ENCODE measurements at regions not wholly inside any gene's neighbourhood (a gene's known extent, or its start where the extent isn't known, plus 50 kb on each side); places are given as distances from the start of the nearest gene placed in this dataset.

DNA sequence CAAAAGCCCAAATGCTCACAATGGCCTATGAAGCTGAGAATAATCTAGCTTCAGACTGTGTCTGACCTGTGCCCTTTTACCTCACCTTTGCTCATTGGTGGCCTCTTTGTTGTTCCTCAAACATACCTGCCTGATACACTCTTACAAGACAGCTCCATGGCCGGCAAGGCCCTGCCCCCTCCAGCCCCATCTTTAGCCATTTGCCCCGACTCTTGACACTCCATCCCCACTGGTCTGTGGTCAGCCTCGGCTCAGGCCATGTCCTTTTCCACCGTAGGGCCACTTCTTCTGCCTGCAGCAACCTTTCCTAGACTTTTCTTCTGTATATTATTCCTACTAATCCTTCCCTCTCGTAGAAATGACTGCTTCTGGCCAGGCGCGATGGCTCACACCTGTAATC is 265.2 kb downstream of the RPS24 start:
- no peaks in the 10 kb centered on the region for H3K27me3 Mint-ChIP-seq

DNA sequence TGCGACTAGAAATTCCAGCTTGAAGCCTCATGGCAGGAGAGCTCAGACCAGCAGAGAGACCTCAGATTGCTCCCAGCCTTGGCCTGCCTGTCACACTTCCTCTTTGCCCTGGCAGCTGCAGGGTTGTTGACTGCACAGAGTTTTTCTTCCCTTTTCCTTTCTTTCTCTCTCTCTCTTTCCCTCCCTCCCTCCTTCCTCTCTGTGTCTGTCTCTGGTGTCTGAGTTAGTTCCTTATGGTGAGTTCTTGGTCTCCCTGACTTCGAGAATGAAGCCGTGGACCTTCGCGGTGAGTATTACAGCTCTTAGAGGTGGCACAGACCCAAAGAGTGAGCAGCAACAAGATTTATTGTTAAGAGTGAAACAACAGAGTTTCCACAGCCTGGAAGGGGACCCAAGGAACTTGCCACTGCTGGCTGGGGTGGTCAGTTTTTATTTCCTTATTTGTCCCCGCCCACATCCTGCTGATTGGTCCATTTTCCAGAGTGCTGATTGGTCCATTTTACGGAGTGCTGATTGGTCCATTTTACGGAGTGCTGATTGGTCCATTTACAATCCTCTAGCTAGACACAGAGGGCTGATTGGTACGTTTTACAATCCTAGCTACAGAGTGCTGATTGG is 266.3 kb downstream of the RPS24 start:
- H3K27me3 Mint-ChIP-seq, result no peaks in the 10 kb centered on the region
- peaks cover 2% of the 10 kb centered on the region for H3K9me3 Mint-ChIP-seq (ENCODE audit: low read depth)
- ATAC-seq (no peak), DNase-seq (peak; percentile 28)
- POLR2A ChIA-PET, result no interaction called here
- intact Hi-C loops (cut with DNase I, micrococcal nuclease), result loop anchor here (5.0 to 10.0 kb wide), 4 partner anchors 765 to 1887 kb away; partner anchors contain the start of genes PPIF (in 1 of the 2), ZCCHC24 (in 1 of the 2) and ZMIZ1 (in 1 of the 2)
- CTCF ChIA-PET, result no interaction called here
- peaks cover 12% of the 10 kb centered on the region for H3K4me1 Mint-ChIP-seq
- H3K4me3 Mint-ChIP-seq, result no peak overlapping the region
- no peaks in the 10 kb centered on the region for H3K36me3 Mint-ChIP-seq (ENCODE audit: low read depth)
- H3K27ac Mint-ChIP-seq, result no peak overlapping the region

More for the DNA sequence above, 265.2 kb downstream of the RPS24 start:
- H3K4me1 Mint-ChIP-seq, result peaks cover 12% of the 10 kb centered on the region
- H3K36me3 Mint-ChIP-seq (ENCODE audit: low read depth), result no peaks in the 10 kb centered on the region
- ATAC-seq (no peak), DNase-seq (no peak)
- CTCF ChIA-PET, result no interaction called here
- intact Hi-C loops (cut with DNase I, micrococcal nuclease), result no loop called here
- H3K4me3 Mint-ChIP-seq, result no peak overlapping the region
- H3K9me3 Mint-ChIP-seq (ENCODE audit: low read depth), result peaks cover 2% of the 10 kb centered on the region
- POLR2A ChIA-PET, result no interaction called here
- H3K27ac Mint-ChIP-seq, result no peak overlapping the region

DNA sequence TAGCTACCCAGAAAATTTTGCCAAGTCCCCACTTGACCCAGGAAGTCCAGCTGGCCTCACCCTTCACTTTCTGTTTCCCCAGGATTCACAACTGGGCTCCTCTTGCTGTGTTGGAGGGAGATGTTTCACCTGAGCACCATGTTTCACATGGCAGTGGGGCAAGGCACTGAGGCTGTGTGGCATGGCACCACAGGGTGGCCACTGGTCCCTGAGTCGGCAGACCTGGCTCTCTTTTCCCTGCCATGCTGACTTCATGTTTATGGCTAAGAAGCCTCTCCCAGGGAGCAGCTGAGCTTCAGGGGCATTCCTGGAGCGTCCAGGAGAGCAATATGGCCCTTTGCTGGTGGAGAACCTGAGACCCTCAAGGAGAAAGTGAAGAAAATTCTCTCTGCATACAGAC is 266.9 kb downstream of the RPS24 start:
- H3K27me3 Mint-ChIP-seq, result no peaks in the 10 kb centered on the region
- intact Hi-C loops (cut with DNase I, micrococcal nuclease), result loop anchor here (5.0 to 10.0 kb wide), 4 partner anchors 764 to 1887 kb away; partner anchors contain the start of genes PPIF (in 1 of the 2), ZCCHC24 (in 1 of the 2) and ZMIZ1 (in 1 of the 2)
- no peaks in the 10 kb centered on the region for H3K36me3 Mint-ChIP-seq (ENCODE audit: low read depth)
- CTCF ChIA-PET, result interaction anchor here (0.7 kb wide), 1 partner anchor 482 kb away, joined by 3 read pairs; no protein-coding TSS in a partner anchor
- no peak overlapping the region for H3K4me3 Mint-ChIP-seq
- POLR2A ChIA-PET, result no interaction called here
- no peak overlapping the region for H3K27ac Mint-ChIP-seq
- peaks cover 2% of the 10 kb centered on the region for H3K9me3 Mint-ChIP-seq (ENCODE audit: low read depth)
- no peak for DNase-seq
- ATAC-seq, result no peak
- peaks cover 12% of the 10 kb centered on the region for H3K4me1 Mint-ChIP-seq

DNA sequence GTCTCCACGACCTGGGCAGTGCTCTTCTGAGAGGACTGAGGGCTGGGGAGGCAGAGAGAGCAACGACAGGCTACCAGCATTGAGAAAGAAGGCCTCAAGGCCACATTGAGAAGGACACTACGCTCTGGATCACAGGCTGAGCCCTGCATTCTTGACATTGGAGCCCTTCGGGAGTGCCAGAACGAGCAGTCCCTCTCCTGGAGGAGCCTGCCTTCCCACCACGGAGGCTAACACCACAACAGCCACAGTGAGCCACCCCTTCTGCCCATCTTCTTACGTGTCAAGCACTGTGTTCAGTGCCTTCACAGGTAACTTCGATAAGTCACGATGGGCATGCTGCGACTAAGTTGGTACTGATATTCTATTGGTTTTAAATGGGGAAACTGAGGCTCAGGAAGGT is 267.8 kb downstream of the RPS24 start:
- ATAC-seq, result no peak
- CTCF ChIA-PET, result no interaction called here

DNA sequence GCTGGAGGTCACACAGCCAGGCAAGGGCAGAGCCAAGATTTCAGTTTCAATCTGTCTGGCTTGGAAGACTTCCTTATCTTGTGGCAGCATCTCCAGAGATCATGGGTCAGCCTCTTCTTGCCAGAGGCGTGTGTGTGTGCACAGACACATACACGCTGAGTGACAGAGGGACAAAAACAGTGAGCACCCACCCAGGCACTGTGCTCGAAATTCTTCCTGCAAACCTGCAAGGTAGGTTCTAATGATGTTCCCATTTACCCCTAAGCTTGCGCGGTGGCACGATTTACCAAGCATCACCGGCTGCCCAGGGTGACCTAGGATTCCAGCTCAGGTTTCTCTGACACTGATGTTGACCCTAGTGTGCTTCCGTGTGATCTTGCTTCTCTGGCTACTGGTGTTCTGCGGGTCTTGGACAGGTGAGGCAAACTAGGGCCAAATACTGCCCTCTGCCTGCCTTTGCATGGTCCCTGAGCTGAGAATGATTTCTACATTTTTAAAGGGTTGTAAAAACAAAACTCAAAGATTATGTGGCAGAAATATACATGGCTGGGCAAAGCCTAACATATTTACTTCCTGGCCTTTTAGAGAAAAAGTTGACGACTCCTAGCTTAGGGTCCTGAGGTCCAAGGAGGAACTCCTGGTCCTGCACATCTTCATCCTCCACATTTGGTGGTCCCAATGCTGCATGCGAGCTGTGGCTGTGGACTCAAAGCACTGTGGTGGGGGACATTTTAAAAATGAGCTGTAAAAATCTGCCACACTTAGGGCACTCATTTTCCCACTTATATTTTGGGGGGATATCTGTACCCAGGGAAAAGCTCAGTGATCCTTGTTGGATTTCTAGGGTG is 268.5 kb downstream of the RPS24 start:
- ChIA-PET CTCF (interaction anchor here (0.7 to 1.7 kb wide), 3 partner anchors 12 to 893 kb away, joined by 3 to 4 read pairs (median 4); no protein-coding TSS in a partner anchor), POLR2A (no interaction called here)
- Mint-ChIP-seq H3K4me3 (peak overlapping the region; percentile 79), H3K36me3 (ENCODE audit: low read depth) (no peaks in the 10 kb centered on the region), H3K27me3 (no peaks in the 10 kb centered on the region), H3K9me3 (ENCODE audit: low read depth) (peaks cover 2% of the 10 kb centered on the region), H3K27ac (peak overlapping the region; percentile 90), H3K4me1 (peaks cover 12% of the 10 kb centered on the region)
- DNase-seq (no peak), ATAC-seq (no peak)
- intact Hi-C loops (cut with DNase I, micrococcal nuclease), result loop anchor here (2.0 to 10.0 kb wide), 5 partner anchors 255 to 1885 kb away; partner anchors contain the start of genes PPIF (in 1 of the 2), ZCCHC24 (in 1 of the 2) and ZMIZ1 (in 1 of the 2)

More for the DNA sequence above, 267.8 kb downstream of the RPS24 start:
- POLR2A ChIA-PET, result no interaction called here
- no peak for DNase-seq
- Mint-ChIP-seq H3K36me3 (ENCODE audit: low read depth) (no peaks in the 10 kb centered on the region), H3K4me3 (no peak overlapping the region), H3K4me1 (peaks cover 12% of the 10 kb centered on the region), H3K27me3 (no peaks in the 10 kb centered on the region), H3K27ac (no peak overlapping the region), H3K9me3 (ENCODE audit: low read depth) (peaks cover 2% of the 10 kb centered on the region)
- intact Hi-C loops (cut with DNase I, micrococcal nuclease), result loop anchor here (5.0 to 10.0 kb wide), 4 partner anchors 763 to 1886 kb away; partner anchors contain the start of genes PPIF (in 1 of the 2), ZCCHC24 (in 1 of the 2) and ZMIZ1 (in 1 of the 2)

DNA sequence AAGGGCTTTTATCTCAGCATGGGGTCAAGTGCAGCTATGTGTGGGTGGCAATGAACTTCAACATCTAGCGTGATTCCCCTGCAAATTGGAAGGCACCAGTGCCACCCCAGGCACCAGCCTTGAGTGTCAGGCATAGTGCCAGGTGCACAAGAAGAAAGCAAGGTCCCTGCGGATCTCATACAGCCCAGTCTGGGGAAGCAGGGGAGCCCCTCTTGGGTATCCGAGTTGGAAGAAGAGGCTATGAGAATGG is 269.0 kb downstream of the RPS24 start:
- POLR2A ChIA-PET, result no interaction called here
- no peak for ATAC-seq

DNA sequence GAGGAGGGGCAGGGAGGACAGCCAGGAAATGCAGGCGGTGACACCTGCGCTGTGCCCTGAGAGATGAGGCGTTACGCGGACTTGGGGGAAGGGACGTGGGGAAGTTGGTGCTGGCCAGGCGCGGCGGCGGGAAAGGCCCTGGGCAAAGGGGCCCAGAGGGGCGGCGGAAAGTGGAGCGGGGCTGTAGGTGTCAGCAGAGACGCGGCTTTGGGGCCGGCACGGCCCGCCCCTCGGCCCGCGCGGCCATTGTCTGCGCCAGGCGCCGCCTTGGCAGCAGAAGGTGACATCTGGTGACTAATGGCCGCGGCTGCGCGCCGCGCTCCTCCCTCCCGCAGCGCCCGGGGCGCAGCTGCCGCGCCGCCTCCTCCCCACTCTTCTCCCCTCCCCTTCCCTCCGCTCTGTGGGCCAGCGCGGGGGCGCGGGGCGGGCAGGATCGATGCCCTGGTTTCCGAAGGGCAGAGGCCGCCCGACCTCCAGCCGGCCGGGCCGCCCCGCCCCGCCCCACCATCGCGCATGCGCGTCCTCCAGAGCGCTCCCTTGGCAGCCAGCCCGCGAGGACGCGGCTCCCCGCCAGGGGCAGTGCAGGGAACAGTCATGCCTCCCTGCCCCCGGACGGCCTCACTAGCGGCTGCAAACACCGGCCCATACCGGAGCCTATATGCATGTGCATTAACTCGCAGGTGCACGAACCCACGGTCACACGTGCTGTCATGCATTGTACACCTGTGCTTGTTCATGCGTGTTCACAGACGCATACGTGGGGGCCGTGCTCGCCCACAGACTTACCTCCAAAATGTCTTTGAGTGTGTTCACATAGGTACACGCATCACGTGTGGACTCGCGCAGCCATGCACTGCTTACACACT is 269.6 kb downstream of the RPS24 start:
- peak overlapping the region; percentile 79 for H3K4me3 Mint-ChIP-seq
- intact Hi-C loops (cut with DNase I, micrococcal nuclease), result loop anchor here (1.0 to 10.0 kb wide), 12 partner anchors 256 to 1884 kb away; partner anchors contain the start of genes POLR3A (in 2 of the 2), ZMIZ1 (in 2 of the 2), PPIF (in 1 of the 2) and RPS24 (in 1 of the 2)
- CTCF ChIA-PET, result interaction anchor here (0.5 to 1.8 kb wide), 7 partner anchors 10 to 892 kb away, joined by 3 to 4 read pairs (median 4); no protein-coding TSS in a partner anchor

More for the DNA sequence above, 269.0 kb downstream of the RPS24 start:
- H3K27me3 Mint-ChIP-seq, result no peaks in the 10 kb centered on the region
- CTCF ChIA-PET, result interaction anchor here (0.5 to 1.7 kb wide), 5 partner anchors 11 to 892 kb away, joined by 3 to 4 read pairs (median 3); no protein-coding TSS in a partner anchor
- intact Hi-C loops (cut with DNase I, micrococcal nuclease), result loop anchor here (2.0 to 10.0 kb wide), 5 partner anchors 256 to 1885 kb away; partner anchors contain the start of genes PPIF (in 1 of the 2), ZCCHC24 (in 1 of the 2) and ZMIZ1 (in 1 of the 2)
- no peak for DNase-seq
- peak overlapping the region; percentile 90 for H3K27ac Mint-ChIP-seq
- peak overlapping the region; percentile 79 for H3K4me3 Mint-ChIP-seq
- H3K9me3 Mint-ChIP-seq (ENCODE audit: low read depth), result peaks cover 2% of the 10 kb centered on the region
- no peaks in the 10 kb centered on the region for H3K36me3 Mint-ChIP-seq (ENCODE audit: low read depth)
- peaks cover 12% of the 10 kb centered on the region for H3K4me1 Mint-ChIP-seq

DNA sequence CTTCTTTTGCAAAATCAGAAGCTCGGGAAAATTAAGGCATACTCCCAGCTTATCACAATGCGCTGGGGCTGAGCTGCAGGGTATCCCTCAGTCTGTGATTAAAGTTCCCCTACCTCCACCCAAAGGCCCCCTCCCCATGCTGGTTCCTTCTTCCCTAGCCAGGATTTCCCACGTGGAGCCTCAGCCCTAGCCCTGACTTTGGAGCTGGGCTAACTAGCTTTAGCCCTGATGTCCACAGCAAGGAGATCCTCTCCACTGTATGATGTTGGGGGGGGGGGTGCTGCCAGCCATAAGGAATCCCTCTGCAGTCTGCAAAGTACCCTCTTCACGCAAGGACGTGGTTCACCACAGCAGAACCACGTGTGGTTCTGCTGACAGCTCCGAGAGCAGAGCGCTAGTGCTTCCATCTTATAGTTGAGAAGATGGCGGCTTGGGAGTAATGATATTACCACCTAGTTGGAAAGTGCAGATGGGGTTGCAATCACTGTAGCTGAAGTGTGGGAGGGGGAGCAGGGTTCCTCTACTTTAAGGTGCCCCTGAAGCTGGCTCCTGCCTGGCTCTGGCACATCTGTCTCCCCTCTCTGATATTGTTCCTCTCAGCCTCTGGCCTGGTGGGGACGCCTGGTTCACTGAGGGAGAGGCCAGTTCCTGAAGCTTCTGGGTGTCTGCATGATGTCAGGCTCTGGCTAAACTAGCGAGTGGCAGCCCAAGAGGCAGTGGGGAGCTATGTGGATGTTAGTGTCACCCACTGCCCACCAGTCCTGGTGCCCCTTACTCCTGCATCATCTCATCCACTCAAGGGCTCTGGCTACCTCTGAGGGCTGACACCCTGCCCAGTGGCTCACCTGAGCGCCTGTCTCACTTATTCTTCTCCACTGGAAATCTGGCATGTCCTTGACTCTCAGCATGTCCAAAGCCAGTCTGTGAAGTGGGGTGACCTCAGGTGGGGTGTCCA is 270.7 kb downstream of the RPS24 start:
- Mint-ChIP-seq H3K4me1 (peaks cover 12% of the 10 kb centered on the region), H3K27me3 (no peaks in the 10 kb centered on the region), H3K4me3 (no peak overlapping the region), H3K9me3 (ENCODE audit: low read depth) (peaks cover 2% of the 10 kb centered on the region), H3K36me3 (ENCODE audit: low read depth) (no peaks in the 10 kb centered on the region), H3K27ac (no peak overlapping the region)
- ATAC-seq (no peak), DNase-seq (no peak)
- intact Hi-C loops (cut with DNase I, micrococcal nuclease), result loop anchor here (5.0 to 10.0 kb wide), 4 partner anchors 760 to 1883 kb away; partner anchors contain the start of genes PPIF (in 1 of the 2), ZCCHC24 (in 1 of the 2) and ZMIZ1 (in 1 of the 2)
- CTCF ChIA-PET, result interaction anchor here (0.6 to 1.8 kb wide), 6 partner anchors 9 to 319 kb away, joined by 3 to 8 read pairs (median 4); no protein-coding TSS in a partner anchor
- POLR2A ChIA-PET, result interaction anchor here (0.6 kb wide), 1 partner anchor 261 kb away, joined by 3 read pairs; no protein-coding TSS in a partner anchor

More for the DNA sequence above, 269.6 kb downstream of the RPS24 start:
- Mint-ChIP-seq H3K36me3 (ENCODE audit: low read depth) (no peaks in the 10 kb centered on the region), H3K27me3 (no peaks in the 10 kb centered on the region), H3K9me3 (ENCODE audit: low read depth) (peaks cover 2% of the 10 kb centered on the region), H3K4me1 (peaks cover 12% of the 10 kb centered on the region), H3K27ac (peak overlapping the region; percentile 90)
- POLR2A ChIA-PET, result no interaction called here
- DNase-seq (peak; percentile 98), ATAC-seq (peak; percentile 94)

DNA sequence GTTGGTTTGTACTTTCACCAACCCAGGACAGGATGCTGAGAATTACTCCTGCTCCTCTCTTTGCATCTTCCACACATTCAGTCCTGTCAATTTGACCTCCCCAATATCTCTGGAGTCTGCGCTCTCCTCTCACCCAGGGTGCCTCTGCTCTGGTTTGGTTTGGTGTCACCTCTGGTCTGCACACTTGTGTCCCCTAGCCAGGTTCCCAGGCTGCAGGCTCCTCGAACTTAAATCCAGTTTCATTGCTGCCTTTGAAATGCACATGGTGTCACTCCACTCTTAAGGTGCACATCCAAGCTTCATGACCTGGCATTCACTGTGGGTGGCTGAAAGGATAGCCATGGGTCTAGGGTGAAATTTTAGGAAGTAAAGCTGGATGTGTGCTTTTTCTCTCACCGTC is 271.6 kb downstream of the RPS24 start:
- DNase-seq (no peak), ATAC-seq (no peak)
- no peak overlapping the region for H3K4me3 Mint-ChIP-seq
- POLR2A ChIA-PET, result no interaction called here
- H3K9me3 Mint-ChIP-seq (ENCODE audit: low read depth), result peaks cover 2% of the 10 kb centered on the region
- H3K36me3 Mint-ChIP-seq (ENCODE audit: low read depth), result no peaks in the 10 kb centered on the region
- H3K27ac Mint-ChIP-seq, result no peak overlapping the region
- H3K27me3 Mint-ChIP-seq, result no peaks in the 10 kb centered on the region
- intact Hi-C loops (cut with DNase I, micrococcal nuclease), result loop anchor here (10.0 kb wide), 2 partner anchors 759 to 1039 kb away; partner anchors contain the start of genes PPIF (in 1 of the 2) and ZMIZ1 (in 1 of the 2)
- CTCF ChIA-PET, result interaction anchor here (0.6 to 1.8 kb wide), 4 partner anchors 10 to 320 kb away, joined by 4 to 8 read pairs (median 4); no protein-coding TSS in a partner anchor
- peaks cover 9% of the 10 kb centered on the region for H3K4me1 Mint-ChIP-seq

All from activated CD4-positive, alpha-beta T cell treated with anti-CD3 and anti-CD28 coated beads for 36 hours (primary cell).